Activated CD8-positive, alpha-beta memory T cell treated with anti-CD3 and anti-CD28 coated beads for 48 hours (primary cell): ENCODE measurements at regions not wholly inside any gene's neighbourhood (a gene's known extent, or its start where the extent isn't known, plus 50 kb on each side); places are given as distances from the start of the nearest gene placed in this dataset.
"Not testable (repeated sequence)": the region's sequence is repeated elsewhere in the genome, so short reads cannot be mapped to it uniquely, and the experiment has no call there.

Experiments
- DNase-seq, 3 experiments: peaks; one replicate each; pipeline ENCODE4 v3.0.0-alpha.2; 2020; ENCODE audit warnings: low read depth in 2 of 3, low spot score in 2 of 3

- not testable (repeated sequence) for DNase-seq
Observed at GRCh38 chr15:20104551-20104950, 437.0 kb downstream of the GOLGA6L6 start.

DNA sequence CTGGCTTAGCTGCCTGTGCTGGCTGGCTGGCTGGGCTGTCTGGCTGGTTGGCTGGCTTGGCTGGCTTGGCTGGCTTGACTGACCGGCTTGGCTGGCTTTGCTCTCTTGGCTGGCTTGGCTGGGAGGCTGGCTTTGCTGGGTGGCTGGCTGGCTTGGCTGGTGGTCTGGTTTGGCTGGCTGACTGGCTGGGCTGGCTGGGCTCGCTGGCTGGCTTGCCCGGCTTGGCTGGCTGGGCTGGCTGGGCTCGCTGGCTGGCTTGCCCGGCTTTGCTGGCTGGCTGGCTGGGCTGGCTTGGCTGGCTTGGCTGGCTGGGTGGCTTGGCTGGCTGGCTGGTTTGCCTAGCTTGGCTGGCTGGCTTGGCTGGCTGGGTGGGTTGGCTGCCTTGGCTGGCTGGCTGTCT, 438.7 kb downstream of the GOLGA6L6 start:
- DNase-seq = not testable (repeated sequence)

DNA sequence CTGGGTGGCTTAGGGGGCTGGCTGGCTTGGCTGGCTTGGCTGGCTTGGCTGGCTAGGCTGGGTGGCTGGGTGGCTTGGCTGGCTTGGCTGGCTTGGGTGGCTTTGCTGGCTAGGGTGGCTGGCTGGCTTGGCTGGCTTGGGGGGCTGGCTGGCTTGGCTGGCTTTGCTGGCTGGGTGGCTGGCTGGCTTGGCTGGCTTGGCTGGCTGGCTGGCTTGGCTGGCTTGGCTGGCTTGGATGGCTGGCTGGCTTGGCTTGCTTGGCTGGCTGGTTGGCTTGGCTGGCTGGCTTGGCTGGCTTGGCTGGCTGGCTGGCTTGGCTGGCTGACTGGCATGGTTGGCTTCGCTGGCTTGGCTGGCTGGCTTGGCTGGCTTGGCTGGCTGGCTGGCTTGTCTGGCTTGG, 439.4 kb downstream of the GOLGA6L6 start:
- not testable (repeated sequence) for DNase-seq

DNA sequence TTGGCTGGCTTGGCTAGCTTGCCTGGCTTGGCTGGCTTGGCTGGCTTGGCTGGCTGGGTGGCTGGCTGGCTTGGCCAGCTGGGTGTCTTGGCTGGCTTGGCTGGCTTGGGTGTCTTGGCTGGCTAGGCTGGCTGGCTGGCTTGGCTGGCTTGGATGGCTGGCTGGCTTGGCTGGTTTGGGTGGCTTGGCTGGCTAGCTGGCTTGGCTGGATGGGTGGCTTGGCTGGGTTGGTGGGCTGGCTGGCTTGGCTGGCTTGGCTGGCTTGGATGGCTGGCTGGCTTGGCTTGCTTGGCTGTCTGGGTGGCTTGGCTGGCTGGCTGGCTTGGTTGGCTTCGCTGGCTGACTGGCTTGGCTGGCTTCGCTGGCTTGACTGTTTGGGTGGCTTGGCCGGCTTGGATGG, 440.3 kb downstream of the GOLGA6L6 start:
- DNase-seq = not testable (repeated sequence)

DNA sequence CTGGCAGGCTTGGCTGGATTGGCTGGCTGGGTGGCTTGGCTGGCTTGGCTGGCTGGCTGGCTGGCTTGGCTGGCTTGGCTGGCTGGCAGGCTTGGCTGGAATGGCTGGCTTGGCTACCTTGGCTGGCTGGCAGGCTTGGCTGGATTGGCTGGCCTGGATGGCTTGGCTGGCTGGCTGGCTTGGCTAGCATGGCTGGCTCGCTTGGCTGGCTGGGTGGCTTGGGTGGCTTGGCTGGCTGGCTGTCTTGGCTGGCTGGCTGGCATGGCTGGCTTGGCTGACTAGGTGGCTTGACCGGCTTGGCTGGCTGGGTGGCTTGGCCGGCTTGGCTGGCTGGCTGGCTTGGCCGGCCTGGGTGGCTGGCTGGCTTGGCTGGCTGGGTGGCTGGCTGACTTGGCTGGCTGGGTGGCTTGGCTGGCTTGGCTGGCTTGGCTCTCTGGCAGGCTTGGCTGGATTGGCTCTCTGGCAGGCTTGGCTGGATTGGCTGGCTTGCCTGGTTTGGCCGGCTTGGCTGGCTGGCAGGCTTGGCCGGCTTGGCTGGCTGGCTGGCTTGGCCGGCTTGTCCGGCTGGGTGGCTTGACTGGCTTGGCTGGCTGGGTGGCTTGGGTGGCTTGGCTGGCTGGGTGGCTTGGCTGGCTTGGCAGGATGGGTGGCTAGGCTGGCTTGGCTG, 440.9 kb downstream of the GOLGA6L6 start:
- not testable (repeated sequence) for DNase-seq

- not testable (repeated sequence) for DNase-seq
Observed at GRCh38 chr15:20095699-20096303, 445.8 kb downstream of the GOLGA6L6 start.

- not testable (repeated sequence) for DNase-seq
Observed at GRCh38 chr15:20089541-20089940, 452.1 kb downstream of the GOLGA6L6 start.

DNA sequence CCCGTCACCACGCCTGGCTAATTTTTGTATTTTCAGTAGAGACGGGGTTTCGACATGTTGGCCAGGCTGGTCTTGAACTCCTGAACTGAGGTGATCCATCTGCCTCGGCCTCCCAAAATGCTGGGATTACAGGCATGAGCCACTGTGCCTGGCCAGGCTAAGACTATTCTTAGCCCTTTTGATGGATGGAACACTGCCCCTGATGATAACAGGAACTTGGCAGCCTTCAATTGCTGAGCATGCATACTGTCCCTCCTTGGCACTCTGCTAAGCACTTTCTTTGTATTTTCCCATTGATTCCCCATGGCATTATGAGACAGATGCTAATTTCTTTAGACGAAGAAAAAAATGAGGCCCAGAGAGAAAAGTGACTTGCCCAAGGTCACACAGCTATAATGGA, 457.6 kb downstream of the GOLGA6L6 start:
- DNase-seq = not testable (repeated sequence)

DNA sequence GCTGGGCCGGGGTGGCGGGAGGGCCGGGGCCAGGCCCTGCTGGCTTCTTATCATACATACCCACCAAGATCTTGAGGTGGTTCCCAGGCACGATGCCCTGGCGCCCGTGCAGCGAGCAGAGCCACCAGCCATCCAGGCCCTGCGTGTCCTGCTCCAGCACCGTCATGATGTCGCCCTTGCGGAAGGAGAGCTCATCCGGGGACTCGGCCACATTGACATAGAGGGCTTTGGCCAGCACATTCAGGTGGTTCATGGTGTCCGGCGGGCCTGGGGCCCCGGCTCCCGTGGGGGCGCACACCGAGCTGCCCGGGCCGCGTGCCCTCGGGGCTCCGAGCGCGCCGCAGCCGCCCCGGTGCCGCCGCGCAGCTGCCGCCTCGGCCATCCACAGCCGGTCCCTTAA, 467.5 kb downstream of the GOLGA6L6 start:
- not testable (repeated sequence) for DNase-seq

DNA sequence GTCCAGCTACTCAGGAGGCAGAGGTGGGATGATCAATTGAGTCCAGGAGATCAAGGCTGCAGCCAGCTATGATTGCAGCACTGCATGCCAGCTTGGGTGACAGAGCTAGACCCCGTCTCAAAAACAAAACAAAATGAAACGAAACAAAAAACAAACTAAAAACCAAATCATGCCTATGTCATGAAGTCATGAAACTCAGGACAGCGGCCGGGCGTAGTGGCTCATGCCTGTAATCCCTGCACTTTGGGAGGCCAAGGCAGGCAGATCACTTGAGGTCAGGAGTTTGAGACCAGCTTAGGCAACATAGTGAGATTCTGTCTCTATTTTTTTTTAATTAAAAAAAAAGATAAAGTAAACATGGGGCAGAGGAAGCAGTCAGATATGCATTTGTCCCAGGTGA, 472.6 kb downstream of the GOLGA6L6 start:
- not testable (repeated sequence) for DNase-seq

- DNase-seq = not testable (repeated sequence)
Observed at GRCh38 chr15:20066173-20066572, 475.4 kb downstream of the GOLGA6L6 start.

GRCh38 chr15:20065508-20065907, 476.1 kb downstream of the GOLGA6L6 start:
- not testable (repeated sequence) for DNase-seq

DNA sequence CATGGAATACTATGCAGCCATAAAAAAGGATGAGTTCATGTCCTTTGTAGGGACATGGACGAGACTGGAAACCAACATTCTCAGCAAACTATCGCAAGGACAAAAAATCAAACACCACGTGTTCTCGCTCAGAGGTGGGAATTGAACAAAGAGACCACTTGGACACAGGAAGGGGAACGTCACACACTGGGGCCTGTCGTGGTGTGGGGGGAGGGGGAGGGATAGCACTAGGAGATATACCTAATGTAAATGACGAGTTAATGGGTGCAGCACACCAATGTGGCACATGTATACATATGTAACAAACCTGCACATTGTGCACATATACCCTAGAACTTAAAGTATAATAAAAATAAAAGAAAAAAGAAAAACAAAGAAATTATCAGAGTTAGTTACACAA, 478.4 kb downstream of the GOLGA6L6 start:
- not testable (repeated sequence) for DNase-seq

DNA sequence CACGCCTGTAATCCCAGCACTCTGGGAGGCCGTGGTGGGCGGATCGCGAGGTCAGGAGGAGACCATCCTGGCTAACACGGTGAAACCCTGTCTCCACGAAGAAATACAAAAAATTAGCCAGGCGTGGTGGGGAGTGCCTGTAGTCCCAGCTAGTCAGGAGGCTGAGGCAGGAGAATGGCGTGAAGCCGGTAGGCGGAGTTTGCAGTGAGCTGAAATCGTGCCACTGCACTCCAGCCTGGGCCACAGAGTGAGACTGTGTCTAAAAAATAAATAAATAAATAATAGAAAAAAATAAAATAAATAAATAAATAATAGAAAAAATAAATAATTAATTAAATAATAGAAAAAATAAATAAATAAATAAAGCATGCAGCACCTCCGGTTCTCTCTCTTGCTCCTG, 480.8 kb downstream of the GOLGA6L6 start:
- DNase-seq = not testable (repeated sequence)

DNA sequence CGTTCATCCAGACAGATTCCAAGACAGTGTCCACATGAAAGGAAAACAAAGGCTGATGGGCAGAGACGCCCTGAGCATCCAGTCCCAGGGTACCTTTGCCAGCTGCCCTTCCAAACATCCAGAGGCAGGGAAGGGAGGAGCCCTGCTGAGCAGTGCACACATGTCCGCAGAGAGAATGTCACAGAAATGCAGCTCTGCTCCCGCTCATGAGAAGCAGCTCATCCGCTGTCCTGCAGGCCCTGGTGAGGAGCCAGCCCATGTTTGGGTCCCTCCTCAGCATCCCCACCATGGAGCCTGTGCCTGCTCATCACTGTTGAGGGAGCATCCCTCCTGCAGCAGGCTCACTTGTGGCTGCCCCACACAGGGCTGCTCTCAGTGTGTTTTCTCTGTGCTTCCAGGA, 484.7 kb downstream of the GOLGA6L6 start:
- not testable (repeated sequence) for DNase-seq

DNA sequence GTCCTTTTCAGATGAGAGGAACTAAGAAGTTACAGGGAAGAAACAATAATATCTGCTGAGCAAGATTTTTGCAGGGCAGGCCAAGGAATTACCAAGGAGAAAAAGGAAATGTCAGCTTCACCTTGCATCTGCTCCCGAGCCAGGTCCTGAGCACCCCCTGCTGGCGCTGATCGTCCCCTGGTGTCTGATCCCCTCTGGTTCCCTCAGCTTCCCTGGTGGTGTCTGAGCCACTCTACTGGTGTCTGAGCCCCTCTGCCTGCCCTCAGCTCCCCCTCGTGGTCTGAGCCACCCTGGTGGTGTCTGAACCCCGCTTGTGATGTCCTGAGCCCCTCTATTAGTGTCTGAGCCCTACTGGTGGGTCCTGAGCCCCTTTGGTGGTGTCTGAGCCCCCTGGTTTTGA, 485.7 kb downstream of the GOLGA6L6 start:
- DNase-seq = not testable (repeated sequence)

DNA sequence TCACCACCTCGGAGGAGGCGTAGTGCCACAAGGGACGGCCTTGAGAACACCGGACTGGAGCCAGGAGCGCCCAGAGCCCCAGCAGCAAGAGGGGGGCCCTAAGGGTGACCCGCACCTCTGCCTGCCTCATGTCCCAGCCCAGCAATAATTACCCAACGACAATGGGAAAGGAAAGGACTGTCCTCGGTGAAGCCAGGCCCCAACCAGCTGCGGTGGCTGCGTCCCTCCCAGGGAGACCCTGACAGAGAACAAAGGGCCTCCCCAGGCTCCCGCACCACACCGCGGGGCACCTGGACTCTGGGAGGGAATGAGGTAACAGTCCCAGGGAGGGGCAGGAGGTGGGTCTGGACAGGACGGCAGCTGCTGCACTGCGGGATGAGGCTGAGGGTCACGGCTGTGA, 493.4 kb downstream of the GOLGA6L6 start:
- not testable (repeated sequence) for DNase-seq

DNA sequence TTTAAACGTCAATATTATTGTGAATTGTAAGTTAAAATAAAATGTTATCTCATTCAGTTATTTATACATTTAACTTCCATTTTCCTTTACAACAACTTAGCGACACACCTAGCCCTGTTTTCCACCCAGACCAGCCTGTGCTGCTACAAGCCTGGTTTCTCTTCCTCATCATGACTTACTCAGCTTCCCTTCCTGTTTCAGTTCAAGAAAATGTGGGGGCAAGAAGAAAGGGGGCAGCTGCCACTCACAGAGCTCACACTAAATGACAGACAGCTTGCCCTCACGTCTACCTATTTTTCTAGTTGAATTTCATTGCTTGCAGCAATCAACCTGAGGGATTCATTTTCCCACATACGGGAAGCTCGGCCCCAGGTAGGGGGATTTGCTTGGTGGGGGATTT, 496.4 kb downstream of the GOLGA6L6 start:
- not testable (repeated sequence) for DNase-seq

- not testable (repeated sequence) for DNase-seq
Observed at GRCh38 chr15:20040691-20041090, 500.9 kb downstream of the GOLGA6L6 start.

GRCh38 chr15:20025040-20025439, 516.6 kb downstream of the GOLGA6L6 start:
- DNase-seq = not testable (repeated sequence)

- DNase-seq = not testable (repeated sequence)
Observed at GRCh38 chr15:20022349-20022748, 519.3 kb downstream of the GOLGA6L6 start.

GRCh38 chr15:20021351-20021750, 520.2 kb downstream of the GOLGA6L6 start:
- not testable (repeated sequence) for DNase-seq

- not testable (repeated sequence) for DNase-seq
Observed at GRCh38 chr15:20020588-20020987, 521.0 kb downstream of the GOLGA6L6 start.
